HT1080 (cell line): ENCODE measurements at regions not wholly inside any gene's neighbourhood (a gene's known extent, or its start where the extent isn't known, plus 50 kb on each side); places are given as distances from the start of the nearest gene placed in this dataset.
"Not testable (repeated sequence)": the region's sequence is repeated elsewhere in the genome, so short reads cannot be mapped to it uniquely, and the experiment has no call there.

Source experiments
- DNase-seq: peaks from one replicate; pipeline ENCODE4 v3.0.0-alpha.2; 2015; ENCODE audit warnings: low read depth

DNA sequence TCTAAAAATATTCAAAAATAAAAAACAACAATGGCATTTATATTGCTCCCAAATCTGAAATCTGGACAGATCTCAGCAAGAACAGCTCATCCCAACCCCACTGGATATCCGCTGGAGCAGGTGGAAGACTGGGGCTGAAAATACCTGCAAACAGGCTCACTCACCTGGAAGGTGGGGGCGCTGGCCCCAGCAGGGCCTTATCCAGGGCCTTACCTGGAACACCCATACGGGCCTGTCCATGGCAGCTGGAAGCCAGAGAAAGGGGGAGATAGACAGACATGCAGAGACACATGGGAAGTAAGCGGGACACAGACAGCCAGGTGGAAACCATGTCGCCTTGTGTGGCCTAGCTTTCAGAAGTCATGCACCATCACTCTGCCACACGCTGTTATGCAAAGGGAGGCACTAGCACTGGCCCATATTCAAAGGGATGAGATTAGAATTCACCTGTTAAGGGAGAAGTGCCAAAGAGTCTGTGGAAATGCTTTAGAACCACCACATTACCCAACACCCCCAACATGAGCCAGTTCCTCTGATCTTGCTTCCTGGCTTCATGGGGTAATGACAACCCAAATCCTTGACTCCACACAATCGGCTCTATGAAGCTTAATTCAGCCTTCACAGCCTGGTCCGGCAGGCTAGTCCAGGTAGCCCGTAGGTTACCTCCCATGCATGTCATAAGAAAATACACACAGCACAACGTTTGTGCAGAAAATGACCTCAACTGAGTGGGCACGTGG is 99.0 kb upstream of the CDYL start:
- DNase-seq, result no peak

DNA sequence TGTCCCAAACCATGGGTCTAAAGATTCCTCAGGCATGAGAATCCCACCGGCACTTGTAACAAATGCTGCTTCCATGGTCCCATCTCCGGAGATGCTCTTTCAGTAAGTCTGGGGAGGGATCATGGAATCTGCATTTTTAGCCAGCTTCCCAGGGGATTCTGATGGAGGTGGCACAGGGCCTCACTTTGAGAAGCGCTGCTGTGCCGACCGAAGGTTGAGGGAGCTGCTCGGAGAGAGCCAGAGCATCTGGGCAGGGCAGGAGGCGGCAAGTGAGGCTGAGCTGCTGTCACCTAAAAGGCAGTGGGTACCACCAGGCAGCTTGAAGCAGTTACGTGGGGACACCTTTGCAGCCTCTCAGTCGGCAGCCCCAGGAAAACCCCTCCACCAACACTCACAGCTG is 100.2 kb upstream of the CDYL start:
- no peak for DNase-seq

DNA sequence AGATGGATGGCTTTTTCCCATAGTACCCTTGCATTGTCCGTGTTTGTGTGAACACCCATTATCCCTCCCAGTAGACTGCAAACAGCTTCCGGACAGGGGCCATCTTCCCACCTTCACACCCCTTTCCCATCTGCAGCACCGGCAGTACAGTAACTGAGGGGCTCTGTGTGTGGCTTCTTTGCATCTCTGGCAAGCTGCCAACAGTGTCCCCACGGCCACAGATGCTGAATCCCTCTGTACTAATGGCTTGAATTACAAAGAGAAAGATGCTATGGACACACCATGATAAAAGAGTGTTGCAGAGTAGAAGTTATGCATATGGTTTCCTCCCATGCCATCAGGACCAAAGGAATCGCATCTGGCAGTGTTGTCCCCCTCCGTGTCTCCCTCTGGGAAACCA is 101.1 kb upstream of the CDYL start:
- DNase-seq, result no peak

DNA sequence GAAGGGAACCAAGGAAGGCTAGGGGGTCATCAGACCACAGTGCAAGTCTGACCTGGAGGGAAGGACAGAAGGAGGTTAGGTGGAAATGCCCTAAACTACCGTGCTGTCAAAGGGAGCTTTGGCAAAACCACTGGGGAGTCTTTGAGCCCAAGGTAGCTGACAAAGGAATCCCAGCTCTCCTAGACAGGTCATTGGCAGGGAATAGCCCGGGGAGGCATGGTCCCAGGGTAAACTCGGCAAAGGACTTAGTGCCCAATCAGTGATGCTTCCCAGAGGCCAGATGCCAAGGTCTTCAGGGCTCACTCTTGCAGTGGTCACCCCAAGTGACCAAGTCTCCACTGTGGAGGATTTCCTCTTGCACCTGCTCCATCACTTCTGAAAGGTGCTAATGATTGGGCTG is 102.3 kb upstream of the CDYL start:
- DNase-seq, result no peak

DNA sequence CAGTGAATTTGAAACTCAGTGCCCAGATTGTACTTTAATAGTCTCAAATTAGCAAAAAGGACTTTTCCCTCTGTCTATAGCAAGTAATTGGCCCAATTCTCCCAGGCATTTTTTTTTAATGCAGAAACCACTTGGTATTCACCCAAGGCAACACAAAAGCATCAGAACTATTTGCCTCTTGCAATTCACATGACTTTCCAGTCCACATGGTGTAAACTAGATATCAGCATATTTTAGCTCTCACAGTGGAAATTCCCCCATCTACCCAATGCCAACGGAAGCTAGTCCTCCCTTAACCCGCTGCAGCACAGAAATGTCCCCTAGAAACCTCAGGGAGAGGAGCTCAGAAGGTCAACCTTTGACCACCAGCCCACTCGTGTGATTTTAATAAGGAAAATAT is 103.4 kb upstream of the CDYL start:
- DNase-seq, result no peak

DNA sequence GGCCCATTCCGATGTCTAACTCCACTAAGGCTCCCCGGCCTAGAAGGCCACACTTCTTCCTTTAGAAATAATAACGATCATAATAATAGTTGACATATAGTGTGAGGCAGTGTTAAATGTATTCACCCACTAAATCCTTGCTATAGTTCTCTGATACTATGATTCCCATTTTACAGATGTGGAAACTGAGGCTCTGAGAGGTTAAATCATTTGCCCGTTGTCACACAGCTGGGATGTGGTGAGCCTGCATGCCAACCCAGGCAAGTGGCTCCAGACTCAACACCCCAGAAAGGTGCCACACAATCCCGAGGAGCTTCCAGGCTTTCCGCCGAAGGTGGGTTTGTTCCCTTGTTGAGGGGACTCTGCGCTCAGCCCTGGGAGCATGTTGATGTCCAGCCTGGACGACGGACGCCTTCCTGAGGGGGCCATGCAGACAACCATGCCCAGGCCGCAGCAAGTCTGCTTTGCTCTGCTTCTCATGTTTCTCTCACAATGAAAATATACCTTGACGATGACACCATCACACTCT is 104.6 kb upstream of the CDYL start:
- no peak for DNase-seq

DNA sequence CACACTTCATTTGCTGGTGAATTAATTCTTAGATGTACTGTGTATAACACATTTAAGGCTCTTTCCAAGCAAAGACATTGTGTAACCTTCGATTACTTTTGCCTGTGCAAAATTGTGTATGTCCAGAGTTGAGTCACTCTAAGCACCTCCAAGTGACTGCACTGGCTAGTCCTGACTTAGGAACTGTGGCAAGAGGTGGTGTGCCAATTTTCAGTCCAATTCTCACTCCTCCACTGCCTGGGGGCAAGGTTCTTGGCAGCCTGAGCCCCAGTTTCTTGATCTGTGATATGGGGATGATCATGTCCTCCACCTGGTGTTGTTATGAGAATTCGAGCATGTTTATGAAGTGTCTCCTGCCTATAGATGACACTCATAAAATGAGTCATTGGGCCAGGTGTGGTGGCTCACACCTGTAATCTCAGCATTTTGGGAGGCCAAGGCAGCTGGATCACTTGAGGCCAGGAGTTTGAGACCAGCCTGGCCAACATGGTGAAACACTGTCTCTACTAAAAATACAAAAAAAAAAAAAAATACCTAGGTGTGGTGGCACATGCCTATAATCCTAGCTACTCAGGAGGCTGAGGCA is 105.3 kb upstream of the CDYL start:
- DNase-seq, result no peak

DNA sequence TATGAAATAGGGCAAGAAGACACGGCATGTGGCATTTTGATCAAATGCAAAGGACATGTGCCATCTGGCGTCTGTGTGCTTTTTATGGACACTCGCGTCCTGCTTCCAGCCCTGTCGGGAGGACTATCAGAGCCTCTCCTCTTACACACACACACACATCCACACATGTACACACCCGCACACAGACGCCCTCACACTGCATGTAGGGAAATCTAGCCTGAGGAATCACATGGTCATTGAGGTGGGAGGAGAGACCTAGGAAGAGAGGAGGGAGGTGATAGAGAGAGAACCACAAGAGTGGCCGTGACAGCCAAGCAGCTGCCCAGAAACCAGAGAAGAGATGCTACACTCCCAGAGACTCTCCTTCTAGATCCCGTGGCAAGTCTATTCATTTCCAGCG is 105.9 kb upstream of the CDYL start:
- DNase-seq, result no peak

DNA sequence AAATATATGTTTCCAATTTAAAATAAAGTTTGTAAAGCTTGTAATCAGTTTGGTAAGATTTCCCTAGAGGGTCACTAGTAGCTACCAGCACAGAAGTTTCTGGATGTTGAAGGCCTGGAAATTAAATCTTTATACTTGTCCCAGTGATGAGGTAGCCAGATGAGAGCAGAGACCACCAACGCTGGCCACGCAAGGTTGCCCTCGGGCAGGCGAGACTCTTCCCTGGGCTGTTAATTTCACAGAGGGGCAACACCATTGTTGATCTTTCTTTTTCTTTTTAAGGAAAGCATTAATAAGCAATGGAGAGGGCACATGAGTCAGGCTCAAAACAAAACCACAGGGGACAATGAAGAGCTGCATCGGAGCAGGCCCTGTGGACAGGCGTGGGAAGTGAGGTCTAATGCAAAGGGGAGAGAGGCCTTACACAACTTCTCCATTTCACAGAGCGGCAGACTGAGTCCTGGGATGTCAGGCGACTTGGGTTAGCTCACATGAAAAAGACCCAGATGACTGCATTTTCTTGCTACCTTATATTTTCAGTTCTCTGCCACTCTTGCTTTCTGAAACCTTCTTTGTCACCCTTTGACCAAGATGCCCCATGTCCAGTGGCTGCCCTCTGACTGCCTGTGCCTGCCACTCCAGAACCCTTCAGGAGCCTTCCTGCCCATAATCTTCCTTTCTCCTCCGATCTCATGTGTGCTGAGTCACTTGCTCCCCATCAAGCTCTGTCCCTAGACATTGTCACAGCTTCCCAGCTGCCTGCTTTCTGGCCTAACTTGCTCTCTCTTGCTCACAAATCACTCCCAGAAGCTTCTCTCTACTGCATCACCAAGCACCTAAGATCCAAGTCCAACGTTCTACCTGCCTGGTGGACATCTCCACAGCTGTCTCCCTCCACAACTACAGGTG is 107.7 kb upstream of the CDYL start:
- peak; percentile 33 for DNase-seq

DNA sequence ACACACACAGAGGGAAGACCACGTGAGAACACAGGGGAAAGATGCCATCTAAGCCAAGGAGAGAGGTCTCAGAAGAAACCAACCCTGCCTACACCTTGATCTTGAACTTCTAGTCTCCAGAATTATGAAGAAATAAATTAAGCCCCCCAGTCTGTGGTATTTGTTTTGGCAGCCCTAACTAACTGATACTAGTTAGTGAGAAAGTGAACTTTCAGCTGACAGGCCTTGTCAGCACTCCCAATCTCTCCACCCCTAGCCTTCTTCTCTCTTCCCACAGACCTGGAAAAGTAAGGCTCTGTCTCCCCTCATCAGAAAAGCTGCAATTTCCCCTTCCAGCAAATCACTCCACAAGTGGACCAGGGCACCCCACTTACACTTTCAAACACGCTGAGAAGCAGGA is 108.6 kb upstream of the CDYL start:
- no peak for DNase-seq

DNA sequence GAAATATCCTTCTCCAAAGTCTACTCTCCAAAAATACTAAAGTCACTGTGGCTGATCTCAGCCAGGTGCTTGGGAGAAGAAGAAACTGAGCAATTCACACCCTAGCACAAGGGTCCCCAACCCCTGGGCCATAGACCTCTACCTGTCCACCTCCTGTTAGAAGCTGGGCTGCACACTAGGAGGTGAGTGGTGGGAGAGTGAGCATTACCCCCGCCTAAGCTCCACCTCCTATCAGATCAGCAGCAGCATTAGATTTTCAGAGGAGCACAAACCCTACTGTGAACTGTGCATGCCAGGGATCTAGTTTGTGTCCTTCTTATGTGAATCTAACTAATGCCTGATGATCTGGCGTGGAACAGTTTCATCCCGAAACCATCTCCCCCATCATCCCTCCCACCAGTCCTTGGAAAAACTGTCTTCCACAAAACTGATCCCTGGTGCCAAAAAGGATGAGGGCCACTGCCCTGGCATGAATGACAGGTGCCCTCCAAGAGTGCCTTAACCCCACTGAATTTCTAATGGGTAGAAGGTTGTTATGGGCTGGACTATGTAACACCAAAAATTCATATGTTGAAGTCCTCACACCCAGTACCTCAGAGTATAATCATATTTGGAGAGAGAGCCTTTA is 109.2 kb upstream of the CDYL start:
- no peak for DNase-seq

DNA sequence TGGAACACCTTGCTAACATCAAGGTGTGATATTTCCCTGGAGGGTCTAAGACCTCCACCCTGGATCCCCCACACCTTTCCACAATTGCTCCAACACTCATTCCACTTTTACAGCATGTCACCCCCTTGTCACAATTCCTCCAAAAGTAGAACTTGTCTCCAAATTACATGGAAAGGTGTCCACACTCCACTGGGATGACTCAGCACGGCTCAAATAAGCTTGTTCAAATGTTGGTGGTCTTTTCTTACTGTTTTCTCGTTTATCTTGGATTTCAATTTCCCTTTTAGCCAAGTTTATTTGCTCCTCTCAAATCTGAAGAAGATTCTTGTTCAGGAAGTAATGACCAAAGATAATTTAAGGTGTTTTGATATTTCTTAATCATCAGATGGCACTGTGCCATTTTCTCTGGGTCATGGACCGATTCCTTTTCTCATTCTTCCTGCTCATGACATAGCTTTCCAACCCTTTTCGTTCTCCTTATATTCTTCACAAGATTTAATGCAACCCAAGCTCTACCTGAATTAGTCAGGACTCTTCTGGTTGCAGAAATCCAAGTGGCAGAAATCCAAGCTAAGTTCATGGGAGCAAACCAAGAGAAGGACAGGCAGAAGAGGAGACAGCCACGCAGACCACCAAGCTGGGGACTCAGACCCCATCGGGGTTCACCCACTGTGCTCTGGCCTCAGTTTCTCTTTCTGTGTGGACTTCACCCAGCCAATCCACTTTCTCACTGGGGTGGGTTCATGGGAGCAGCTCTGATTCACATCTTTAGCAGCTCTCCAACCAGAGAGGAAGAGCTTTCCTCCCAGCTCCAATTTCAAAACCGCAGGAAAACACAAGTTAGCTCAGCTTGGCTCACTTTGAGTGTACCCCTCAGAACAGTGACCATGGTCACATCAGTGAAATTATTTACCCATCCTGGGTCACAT is 110.5 kb upstream of the CDYL start:
- peak; percentile 75 for DNase-seq

DNA sequence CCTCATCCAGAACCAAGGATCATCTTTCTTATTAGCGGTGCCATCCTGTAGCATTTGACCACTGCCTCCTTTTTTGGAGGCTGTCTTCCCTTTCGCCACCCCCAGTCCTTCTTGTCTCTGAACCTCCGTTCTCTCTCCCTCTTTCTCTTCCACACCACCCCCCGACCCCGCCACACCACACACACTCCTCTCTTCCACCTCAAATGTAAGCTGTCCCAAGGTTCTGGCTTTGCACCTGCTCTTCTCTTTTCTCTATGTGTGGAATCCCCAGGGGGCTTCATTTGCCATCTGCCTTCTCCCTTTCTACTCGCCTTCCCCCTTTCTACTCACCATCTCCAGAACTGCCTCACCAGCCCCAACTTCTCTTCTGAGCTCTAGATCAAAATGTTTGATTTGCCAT is 111.3 kb upstream of the CDYL start:
- no peak for DNase-seq

DNA sequence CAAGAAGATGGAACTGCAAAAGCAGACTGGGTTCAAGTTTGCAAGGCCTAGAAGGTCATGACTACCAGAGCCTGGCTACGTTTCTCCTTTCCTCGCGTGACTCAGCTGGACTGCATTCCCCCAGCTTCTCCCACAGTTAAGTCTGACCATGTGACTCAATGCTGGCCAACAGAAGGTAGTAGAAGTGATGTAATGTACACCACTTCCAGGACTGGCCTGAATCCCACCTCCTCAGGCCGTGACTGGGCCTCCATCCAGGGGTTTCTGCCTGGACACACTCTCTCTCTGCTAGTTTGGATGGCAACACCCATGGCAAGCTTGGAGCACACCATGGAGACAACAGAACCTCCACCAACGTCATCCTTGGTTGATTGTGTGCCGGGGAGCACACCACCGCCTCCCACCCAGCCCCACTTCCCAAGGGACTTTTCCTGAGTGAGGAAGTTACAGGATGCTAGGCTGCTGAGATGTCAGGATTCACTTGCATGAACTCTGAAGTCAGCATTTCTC is 112.0 kb upstream of the CDYL start:
- peak; percentile 49 for DNase-seq

DNA sequence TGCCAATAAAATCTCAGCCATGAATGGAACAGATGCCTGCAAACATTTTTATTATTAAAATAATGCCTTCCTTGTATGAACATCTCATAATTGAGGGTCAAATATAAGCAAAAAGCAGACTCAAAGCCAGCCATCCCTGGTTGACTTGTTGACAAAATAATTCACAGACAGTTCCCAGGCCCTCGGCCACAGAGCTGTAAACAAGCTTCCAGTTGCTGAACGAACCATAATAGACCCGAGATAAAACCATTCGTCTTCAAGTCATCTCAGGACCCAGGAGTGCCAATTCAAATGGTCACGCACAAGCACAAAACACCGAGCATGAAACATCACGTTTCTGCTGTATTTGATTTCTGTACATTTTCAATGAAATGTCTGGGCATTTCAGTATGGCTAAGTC is 113.3 kb upstream of the CDYL start:
- no peak for DNase-seq

DNA sequence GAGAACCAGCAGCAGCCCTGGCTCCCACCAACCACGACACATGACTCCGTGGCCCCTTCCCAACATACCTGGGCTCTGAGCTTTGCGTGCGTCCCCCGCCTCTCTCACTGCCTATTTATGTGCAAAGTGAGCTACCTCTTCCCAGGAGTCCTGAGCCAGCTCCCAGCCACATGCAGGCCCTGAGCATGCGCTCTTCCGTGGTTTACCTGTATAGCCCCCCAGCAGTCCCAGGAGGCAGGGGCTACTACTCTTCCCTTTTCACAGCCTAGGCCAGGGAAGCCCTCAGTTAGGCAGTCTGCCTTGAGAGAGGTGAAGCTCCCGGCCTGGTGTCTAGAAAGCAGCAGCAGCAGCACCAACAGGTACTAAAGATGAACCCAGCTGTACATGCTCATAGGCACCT is 114.8 kb upstream of the CDYL start:
- no peak for DNase-seq

DNA sequence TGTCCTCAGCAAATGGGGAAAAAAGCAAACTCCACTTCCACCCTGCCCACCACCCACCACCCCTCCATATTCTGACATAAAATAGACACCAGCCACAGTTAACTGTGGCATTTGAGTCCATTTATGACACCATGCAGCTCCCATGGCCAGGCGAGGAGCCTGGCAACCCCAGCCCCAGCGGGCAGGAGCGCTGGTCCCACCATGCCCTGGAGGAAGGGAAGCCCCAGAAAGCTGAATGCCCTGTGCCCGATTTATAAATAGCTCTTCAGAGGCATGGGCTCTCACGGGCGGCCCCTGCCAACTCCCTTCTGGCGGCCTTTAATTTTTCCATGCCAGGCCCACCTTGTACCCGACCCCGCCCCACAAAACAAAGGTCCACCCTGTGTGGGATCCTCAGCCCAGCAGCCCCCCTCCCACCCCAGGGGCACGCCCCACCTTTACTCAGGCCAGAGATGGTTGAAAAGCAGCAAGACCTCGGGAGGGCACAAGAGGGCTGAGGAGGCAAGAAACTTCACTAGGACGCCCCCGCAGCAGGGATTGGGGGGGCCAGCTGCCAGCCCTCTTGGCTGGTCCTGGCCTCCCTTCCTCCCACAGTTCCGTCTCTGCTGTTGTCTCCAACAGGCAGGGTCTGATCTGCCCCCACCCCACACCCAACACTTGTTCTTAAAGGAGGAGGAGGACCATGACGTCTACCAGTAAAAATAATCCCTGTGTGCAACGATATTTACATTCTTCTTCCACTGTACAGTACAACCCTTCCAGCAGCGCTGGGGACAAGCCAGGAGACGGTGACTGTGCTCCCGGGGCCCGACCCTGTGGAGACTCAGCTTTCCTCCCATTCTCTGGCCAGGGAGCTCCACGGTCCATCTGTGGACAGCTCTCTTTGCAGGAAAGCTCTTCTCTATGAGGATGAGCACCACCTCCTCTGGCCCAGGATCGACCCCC is 115.6 kb upstream of the CDYL start:
- no peak for DNase-seq

DNA sequence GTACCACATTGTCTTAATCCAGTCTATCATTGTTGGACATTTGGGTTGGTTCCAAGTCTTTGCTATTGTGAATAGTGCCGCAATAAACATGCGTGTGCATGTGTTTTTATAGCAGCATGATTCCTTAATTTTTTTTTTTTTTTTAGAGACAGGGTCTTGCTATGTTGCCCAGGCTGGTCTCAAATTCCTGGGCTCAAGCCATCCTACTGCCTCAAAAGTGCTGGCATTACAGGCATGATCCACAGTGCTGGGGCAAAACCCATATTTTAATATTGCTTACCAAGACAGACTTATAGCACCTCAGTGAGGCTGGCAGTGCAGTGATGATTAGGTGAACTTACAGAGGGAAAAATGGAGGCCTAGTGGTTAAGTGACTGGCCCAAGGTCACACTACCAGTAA is 116.5 kb upstream of the CDYL start:
- DNase-seq, result not testable (repeated sequence)

DNA sequence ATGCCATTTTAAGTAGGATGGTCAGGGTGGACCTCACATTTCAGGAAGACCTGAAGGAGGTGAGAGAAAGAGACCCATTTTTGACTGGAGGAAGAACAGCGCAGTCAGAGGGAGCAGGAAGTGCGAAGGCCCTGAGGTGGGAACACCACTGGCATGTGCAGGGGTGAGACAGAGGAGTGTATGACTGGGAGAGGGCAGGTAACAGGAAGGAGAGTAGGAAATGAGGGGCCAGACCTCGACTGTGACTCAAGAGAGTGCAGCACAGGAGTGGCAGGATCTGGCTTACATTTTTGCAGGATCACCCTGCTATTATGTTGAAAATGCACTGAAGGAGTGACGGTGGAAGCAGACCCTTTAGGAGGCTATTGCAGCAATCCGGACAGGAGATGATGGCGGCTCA is 117.7 kb upstream of the CDYL start:
- DNase-seq, result no peak
